Transverse colon (tissue), 4 donors: ENCODE measurements at regions not wholly inside any gene's neighbourhood (a gene's known extent, or its start where the extent isn't known, plus 50 kb on each side); places are given as distances from the start of the nearest gene placed in this dataset.

Experiments used
- EP300 ChIP-seq: sonication (generic); formaldehyde crosslinking; IDR thresholded peaks from one replicate; pipeline ENCODE4 v1.6.1; 2017; ENCODE audit warnings: antibody characterized with exemption, low read depth
- POLR2A ChIP-seq: fragments of 450-650 bp; IDR thresholded peaks from one replicate; pipeline ENCODE4 v1.6.1; 2016; ENCODE audit warnings: antibody characterized with exemption, mild to moderate bottlenecking, moderate library complexity
- POLR2AphosphoS5 ChIP-seq, 3 donors: sonication (generic); formaldehyde crosslinking; IDR thresholded peaks; one replicate each; pipeline ENCODE4 v1.6.1; 2016; ENCODE audit warnings: antibody characterized with exemption in 3 of 3
- TF ChIP-seq, protein P1 (sequence below), 5 experiments: fragments of 200-600 bp in 3 of 5; fragments of 450-650 bp in 2 of 5; sonication (generic) in 3 of 5; IDR thresholded peaks; 1 replicate in 2 of 5; 2 replicates in 3 of 5; pipeline ENCODE4 v1.5.1; 2016 to 2017; ENCODE audit warnings: antibody characterized with exemption in 5 of 5, inconsistent platforms in 3 of 5, mild to moderate bottlenecking in 2 of 5, moderate library complexity in 1 of 5

DNA sequence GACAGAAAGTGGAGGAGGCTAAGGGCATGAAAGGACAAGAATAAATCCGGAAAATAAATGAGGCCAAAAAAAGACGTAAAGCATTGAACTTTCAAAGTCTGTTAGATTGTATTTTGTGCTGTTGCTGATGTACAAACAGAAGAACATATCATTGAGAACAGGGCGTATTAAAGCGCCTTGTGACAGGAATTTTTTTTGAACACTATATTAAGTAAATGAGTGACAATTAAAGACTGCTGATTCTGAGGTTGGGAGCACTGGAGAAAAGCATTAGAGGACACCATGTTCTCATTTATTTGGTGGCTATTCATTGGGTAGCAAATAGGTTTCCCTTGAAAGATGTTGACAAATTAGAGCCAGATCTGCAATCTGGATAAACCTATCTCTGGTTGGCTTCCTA, 137.3 kb upstream of the SGCD start:
- TF ChIP-seq, protein P1, sequence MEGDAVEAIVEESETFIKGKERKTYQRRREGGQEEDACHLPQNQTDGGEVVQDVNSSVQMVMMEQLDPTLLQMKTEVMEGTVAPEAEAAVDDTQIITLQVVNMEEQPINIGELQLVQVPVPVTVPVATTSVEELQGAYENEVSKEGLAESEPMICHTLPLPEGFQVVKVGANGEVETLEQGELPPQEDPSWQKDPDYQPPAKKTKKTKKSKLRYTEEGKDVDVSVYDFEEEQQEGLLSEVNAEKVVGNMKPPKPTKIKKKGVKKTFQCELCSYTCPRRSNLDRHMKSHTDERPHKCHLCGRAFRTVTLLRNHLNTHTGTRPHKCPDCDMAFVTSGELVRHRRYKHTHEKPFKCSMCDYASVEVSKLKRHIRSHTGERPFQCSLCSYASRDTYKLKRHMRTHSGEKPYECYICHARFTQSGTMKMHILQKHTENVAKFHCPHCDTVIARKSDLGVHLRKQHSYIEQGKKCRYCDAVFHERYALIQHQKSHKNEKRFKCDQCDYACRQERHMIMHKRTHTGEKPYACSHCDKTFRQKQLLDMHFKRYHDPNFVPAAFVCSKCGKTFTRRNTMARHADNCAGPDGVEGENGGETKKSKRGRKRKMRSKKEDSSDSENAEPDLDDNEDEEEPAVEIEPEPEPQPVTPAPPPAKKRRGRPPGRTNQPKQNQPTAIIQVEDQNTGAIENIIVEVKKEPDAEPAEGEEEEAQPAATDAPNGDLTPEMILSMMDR (IDR thresholded peaks at IDR 0.05): no peak
- TF ChIP-seq POLR2A (no peak), EP300 (no peak), POLR2AphosphoS5 (IDR thresholded peaks at IDR 0.05) (no peak)
